Kidney tubule cell (primary cell): ENCODE measurements at regions not wholly inside any gene's neighbourhood (a gene's known extent, or its start where the extent isn't known, plus 50 kb on each side); places are given as distances from the start of the nearest gene placed in this dataset.

Experiments
- DNase-seq: peaks from one replicate; pipeline ENCODE4 v3.0.0-alpha.2; 2018; ENCODE audit warnings: low spot score

DNA sequence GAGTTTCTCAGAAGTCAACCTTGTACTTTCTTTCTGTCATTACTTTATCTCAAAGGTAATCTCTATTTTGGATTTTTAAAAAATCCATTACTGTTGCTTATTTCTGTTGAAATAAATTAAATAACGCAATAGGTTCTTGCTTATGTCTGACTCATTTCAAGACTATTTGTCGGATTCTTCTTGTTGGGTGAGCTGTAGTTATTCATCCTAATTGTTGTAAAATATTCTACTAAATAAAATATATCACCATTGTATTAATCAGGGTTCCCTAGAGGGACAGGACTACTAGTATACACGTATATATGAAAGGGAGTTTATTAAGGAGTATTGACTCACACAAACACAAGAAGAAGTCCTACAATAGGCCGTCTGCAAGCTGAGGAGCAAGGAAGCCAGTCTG is 403.9 kb upstream of the CYRIA start:
- DNase-seq: no peak

- DNase-seq: no peak
Measured at GRCh38 chr2:17068021-17068420, 402.4 kb upstream of the CYRIA start.

- no peak for DNase-seq
Measured at GRCh38 chr2:17065536-17065935, 399.9 kb upstream of the CYRIA start.

GRCh38 chr2:17061028-17061427 is 395.4 kb upstream of the CYRIA start:
- no peak for DNase-seq

GRCh38 chr2:17059458-17059857 is 393.8 kb upstream of the CYRIA start:
- DNase-seq: peak; percentile 4

DNA sequence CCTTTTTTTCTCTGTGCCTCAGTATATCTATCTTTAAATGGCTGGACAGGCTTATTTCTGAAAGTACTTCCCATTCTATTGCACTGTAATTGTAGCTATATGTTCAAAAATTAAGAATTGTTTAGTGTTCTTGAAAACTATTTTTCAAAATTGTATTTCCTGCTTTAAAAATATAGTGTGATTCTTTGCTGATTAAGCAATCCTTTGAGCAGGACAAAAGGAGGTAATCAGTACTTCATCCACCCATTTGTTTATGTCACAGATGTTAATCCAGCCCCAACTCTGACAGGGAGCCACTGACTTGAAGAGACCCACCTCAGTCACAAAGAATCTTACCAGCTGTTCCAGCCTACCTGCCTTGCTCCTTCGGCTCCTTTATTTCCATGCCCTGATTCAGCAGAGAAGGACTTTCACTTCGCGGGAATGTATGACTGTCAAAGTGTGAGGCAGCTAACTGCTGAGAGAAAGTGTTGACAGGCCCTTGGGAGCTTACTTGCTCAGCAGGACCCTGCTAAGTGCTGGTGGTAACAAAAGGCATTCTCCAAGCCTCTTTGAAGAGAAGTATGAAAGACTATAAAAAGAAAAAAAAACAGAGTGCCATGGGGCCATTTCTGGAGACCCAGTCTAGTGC is 393.3 kb upstream of the CYRIA start:
- no peak for DNase-seq

GRCh38 chr2:17057109-17058017 is 391.7 kb upstream of the CYRIA start:
- no peak for DNase-seq

- no peak for DNase-seq
Measured at GRCh38 chr2:17056236-17056635, 390.6 kb upstream of the CYRIA start.

DNA sequence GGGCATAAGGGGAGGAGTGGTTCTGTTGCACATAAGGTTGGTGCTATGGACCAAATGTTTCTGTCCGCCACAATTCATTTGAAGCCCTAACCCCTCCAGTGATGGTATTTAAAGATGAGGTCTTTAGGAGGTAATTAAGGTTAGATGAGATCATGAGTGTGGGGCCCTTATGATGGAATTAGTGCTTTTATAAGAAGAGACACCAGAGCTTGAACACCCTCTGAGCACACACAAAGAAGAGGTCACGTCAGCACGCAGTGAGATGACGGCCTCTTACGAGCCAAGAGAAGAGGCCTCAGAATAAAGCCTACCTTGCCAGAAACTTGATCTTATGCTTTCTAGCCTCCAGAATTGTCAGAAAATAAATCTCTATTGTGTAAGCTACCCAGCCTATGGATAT is 386.4 kb upstream of the CYRIA start:
- DNase-seq: no peak

DNA sequence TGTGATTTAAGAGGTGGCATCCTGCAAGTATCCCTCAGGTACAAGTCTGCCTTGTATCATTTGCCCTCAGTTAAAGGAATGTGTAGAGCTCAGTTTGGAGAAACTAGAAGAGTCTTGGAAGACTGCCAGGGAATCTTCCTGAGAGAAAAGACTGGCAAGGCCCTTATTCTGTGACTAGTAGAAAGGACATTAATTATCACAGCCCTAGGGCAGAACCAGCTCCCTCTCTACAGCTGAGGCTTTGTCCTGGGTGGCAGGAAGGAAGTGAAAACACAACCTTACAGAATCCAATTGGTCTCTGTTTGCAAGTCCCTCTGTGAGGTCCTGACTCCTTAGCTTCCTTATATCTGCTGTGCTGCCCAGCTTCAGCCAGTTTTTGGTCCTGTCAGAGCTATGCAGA is 385.9 kb upstream of the CYRIA start:
- peak; percentile 2 for DNase-seq

DNA sequence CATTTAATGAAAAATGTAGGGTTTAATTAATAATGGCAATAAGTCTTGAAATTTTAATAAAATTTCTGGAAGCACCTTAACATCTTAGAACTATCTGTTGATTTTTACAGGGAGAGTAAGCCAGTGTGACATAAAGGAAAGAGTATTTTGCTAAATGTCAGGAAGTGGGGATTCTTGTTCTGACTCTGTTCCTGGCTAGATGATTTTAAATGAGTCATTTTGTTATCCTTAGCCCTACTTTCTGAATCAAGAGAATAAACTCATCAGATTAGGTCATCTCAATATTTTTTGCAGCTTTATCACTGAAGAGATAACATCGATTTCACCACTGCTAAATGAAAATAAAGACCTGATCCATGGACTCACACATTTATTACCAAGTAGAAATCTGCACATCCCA is 377.5 kb upstream of the CYRIA start:
- peak; percentile 28 for DNase-seq

GRCh38 chr2:17036361-17036760 is 370.7 kb upstream of the CYRIA start:
- no peak for DNase-seq

- DNase-seq: peak; percentile 29
Measured at GRCh38 chr2:17035010-17035409, 369.4 kb upstream of the CYRIA start.

DNA sequence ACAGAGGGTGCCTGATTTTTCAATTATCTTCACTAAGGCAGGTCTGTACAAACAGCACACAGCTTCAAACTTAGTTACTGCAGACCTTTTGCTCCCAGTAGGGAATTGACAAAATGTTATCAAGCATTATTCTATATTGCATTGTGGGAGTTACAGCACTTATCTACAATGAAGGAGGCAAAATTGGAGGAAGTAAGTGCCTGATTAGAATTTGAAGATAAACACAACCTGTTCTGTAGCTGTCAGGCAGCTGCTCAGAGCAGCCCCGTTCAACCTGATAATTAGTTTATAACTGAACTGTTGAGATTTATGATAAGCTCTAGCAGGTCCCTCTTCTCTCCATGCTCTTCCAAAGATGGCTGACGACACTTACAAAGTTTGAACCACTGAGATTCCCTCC is 364.4 kb upstream of the CYRIA start:
- DNase-seq: no peak

- no peak for DNase-seq
Measured at GRCh38 chr2:17012297-17012696, 346.7 kb upstream of the CYRIA start.

- no peak for DNase-seq
Measured at GRCh38 chr2:17010104-17010503, 344.5 kb upstream of the CYRIA start.

DNA sequence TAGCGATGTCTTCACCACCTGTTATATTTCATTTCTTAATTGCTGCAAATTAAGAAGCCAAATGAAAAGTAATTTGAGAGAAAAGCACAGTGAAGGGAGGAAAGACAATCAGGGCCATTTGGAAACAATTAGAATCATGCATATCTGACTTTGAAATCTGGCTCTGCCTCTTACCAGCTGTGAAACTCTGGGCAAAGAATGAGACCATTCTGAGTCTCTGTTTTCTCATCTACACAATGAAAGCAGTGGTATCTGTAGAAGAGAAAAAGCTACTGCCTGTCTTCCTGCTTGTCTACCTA is 334.5 kb upstream of the CYRIA start:
- DNase-seq: no peak

GRCh38 chr2:16999347-17000183 is 333.9 kb upstream of the CYRIA start:
- no peak for DNase-seq

GRCh38 chr2:16978301-16978700 is 312.7 kb upstream of the CYRIA start:
- DNase-seq: no peak

DNA sequence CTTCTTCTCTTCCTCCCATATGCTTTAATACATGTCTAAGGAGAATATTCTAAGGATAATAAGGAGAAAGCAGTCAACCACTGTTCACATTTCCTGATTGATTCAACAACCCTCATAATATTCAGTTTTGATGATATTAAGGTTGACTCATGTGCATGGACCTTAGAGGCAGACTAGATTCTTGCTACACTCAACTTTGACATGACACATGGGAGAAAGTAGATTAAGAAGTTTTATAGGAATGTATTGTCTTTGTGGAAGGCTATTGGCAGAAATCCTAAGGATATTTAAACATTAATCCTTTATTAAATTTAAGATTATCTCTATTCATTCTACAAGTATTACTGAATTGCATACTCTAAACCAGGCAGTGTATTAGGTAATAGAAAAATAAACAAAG is 309.1 kb upstream of the CYRIA start:
- no peak for DNase-seq

- no peak for DNase-seq
Measured at GRCh38 chr2:16973586-16974286, 308.1 kb upstream of the CYRIA start.

DNA sequence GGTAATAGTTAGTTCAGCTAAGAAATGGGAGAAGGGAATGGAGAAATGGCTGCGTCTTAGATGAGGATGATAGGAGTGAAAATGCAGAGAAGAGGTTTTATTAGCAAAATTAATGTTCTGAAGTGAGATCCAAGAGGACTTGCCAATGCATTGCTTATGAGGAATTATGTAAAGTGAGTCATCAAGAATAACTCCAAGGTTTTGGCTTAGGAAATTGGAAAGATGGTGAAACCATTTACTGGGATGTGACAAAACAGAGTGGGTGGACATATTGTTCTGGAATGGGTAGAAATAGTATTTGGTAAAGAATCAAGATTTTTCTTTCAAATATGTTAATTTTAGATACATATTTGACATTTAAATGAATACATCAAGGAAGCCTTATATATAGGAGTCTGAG is 306.6 kb upstream of the CYRIA start:
- DNase-seq: no peak
